Activated T-helper 1 cell treated with anti-CD3 and anti-CD28 coated beads, Interleukin-2, amount 50 U/mL, for 16 hours (primary cell): ENCODE measurements at regions not wholly inside any gene's neighbourhood (a gene's known extent, or its start where the extent isn't known, plus 50 kb on each side); places are given as distances from the start of the nearest gene placed in this dataset.

Experiments used
- DNase-seq, 2 donors: peaks; one replicate each; pipeline ENCODE4 v3.0.0-alpha.2; 2020; ENCODE audit warnings: low read depth in 1 of 2, low spot score in 1 of 2

DNA sequence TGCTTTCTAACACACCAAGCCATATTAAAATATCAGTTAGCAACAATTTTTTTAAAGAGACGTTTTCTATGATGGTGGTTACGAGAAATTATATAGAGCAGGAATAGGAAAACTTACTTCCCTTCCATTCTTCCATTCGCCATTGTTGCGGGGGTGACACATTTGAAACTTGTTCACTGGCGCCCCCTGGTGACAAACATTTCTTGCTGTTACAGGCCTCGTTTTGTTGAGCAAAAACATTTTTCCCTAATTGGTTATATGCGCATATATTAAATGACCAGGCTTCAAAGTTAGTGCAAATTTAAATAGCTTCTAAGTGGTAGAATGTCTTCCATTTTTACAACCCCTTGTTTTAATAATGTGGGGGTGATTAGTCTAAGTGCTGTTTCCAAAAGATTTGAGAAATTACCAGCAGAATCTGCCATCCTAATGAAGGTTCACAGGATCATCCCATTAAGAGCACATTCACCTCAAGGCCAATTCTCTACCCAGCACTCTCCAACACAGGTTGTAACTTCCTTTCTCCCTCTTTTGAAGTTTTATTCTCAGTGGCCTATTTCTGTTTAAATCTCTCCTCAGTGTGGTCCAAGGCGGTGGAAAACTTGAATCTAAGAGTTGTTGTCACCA is 1124.7 kb downstream of the FLRT2 start:
- no peak for DNase-seq

DNA sequence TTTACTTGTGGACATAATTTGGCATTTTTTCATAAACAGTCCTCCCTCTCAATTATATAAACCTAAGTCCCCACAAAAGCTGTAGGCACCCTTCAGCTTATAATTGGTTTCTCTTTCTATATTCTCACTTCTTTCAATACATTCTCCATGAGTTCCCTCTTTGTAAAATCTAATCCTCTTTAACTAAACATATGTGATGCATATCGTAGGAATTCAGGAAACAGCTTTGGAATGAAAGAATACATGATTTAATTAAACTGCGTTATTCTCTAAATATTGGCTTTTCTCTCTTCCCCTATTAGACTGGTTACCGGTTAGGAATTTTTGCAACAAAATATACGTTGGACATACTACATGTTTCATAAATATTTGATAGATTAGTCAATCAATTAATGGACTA is 1122.6 kb downstream of the FLRT2 start:
- no peak for DNase-seq

DNA sequence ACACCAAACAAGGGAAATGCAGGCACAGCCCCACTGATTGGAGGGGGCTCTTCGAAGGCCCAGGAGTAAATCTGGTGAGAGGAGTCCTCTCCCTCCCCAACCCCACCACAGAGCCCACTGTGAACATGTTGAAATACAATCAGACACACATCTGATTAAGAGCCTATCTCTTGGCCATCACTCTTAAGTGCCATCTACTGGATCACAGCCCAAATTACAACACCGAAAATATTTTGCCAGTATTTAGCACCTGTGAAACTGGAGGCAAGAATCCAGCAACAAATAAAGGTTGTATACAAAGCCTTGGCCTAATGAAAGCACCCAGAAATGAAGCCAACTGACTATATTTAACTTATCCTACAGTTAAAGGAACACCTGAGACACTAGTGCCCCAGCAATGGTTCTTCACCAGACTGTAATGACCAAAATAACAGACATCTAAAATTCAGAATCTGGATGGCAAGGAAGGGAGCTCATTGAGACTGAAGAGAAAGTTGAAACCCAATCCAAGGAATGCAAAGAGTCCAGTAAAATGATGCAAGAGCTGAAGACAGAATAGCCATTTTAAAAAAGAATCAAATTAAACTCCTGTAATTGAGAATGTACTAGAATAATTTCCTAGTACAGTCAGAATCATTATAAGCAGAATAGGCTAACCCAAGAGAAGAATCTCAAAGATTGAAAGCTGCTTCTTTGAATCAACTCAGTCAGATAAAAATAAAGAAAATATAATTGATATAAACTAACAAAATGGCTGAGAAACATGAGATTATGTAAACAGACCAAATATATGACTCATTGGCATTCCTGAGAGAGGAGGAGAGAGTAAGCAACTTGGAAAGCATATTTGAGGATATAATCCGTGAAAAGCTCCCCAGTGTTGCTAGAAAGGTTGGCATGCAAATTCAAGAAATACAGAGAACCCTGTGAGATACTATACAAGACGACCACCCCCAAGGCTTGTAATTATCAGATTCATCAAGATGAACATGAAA is 1117.0 kb downstream of the FLRT2 start:
- DNase-seq, result no peak

DNA sequence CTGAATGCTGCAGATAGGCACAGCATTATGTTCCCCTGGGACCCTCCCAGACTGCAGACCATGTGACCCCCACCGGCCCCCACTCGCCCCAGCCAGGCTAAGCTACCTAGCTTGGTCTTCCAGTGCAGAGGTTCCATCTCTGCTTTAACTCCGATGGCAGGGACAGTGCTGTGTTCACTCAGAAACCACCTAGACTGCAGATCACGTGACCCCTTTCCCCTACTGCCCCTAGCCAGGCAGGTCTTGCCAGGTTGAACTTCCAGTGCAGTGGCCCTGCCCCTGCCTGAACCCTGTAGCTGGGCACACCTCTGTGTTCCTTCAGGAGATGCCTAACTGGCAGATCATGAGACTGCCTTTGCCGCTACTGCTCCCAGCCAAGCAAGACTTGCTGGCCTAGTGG is 1116.2 kb downstream of the FLRT2 start:
- no peak for DNase-seq

DNA sequence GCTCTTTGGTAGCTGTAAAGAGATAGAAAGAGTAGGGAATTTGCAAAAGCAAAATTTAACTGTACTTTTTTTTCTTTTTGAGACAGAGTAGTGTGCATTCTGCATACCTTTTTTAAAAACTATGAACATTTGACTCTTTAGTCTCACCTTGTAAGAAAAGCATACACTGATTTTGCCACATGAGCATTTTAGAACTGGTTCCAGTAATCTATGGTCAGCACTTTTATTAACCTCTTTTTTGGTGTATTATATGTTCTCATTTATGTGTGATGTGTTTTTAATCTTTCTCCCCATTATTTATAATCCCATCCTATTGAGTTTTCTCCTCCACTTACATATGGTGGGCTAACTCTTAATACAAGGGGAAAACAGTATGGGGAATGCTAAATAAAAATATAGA is 1111.4 kb downstream of the FLRT2 start:
- no peak for DNase-seq

DNA sequence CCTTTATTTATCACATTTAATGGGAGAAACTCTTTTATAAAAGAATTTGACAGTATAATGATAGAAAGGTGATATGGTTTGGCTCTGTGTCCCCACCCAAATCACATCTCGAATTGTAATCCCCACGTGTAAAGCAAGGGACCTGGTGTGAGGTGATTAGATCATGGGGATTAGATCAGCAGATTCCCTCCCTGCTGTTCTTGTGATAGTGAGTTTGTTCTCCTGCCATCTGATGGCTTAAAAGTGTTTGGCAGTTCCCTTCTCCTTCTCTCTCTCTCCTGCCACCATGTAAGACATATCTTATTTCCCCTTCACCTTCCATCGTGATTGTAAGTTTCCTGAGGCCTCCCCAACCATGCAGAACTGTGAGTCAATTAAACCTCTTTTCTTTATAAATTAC is 1110.3 kb downstream of the FLRT2 start:
- DNase-seq, result no peak

DNA sequence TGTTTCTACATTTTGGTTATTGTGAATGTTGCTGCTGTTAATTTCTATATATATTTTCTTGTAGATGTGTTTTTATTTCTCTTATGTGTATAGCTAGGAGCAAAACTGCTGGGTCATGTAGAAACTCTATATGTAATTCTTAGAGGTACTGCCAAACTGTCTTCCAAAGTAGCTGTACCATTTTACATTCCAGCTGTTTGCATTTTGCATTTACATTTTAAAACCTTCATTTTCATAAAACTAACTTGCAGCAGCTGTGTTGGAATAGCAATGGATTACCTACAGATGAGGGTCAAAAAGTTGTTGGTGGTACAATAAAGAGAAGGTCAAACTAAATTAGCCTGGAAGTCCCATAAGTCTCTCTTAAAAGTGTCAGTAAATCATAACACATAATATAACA is 1109.7 kb downstream of the FLRT2 start:
- DNase-seq, result no peak

DNA sequence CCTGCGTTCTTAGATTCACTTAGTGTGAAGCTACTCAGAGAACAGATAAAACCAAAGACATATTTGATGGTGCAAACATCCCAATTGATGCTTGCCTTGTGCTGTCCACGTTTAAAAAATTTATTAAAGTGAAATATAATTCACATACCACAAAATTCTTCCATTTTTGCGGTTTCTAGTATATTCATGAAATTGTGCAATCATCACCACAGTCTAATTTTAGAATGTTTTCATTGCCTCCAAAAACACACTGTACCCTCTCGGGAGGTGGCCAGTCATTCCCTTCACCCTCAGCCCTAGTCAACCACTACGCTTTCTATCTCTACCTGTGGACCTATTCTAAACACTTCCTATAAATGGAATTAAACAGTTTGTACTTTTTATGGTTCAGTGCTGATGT is 1109.2 kb downstream of the FLRT2 start:
- no peak for DNase-seq

DNA sequence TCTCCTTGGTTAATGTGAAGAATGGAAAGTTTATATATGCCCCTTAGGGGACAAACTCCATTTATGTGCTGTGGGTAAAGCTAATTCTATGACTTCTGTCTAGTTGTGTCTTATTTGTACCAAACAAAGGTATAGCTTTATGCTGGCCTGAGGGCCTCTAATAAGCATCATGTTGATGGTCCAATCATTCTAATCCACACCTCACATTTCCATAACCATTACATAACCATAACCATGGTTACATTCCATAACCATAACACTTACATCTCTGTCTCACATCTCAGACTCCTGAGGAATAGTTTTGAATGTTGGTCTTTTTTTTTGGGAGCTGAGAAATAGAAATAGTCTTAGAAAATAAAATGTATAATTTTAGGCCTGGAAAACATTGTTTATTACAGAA is 1097.1 kb downstream of the FLRT2 start:
- no peak for DNase-seq

DNA sequence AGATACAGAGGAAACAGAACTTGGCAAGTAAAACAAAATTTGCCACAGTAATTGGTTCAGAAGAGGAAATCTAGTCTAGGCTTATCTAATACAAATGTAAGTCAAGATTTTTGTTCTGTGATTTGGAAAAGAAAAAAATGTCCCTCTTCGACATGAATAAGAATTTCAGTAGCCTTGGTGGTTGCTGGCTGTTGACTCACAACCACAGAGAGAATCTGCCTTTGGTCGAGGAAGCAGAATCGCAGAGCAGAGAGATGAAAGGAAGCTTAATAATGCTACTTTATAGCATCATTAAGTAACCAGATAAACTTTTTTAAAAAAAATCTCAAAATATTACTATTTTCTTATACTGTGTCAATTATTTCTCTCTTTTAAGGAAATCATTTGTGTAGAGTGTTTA is 1096.6 kb downstream of the FLRT2 start:
- DNase-seq, result no peak

DNA sequence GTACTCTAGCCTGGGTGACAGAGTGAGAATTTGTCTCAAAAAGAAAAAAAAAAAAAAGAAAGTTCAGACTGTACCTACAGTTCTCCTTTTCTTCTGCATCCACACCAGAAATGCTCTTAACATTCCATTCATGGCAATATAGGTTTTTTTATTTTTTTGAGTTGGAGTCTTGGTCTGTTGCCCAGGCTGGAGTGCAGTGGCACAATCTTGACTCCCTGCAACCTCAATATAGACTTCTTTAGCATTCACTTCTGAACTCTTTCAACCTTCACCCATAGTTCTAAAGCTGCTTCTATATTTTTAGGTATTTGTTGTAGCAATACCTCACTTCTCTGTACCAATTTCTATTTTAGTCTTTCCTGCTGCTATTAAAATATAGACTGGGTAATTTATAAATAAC is 1095.7 kb downstream of the FLRT2 start:
- no peak for DNase-seq

DNA sequence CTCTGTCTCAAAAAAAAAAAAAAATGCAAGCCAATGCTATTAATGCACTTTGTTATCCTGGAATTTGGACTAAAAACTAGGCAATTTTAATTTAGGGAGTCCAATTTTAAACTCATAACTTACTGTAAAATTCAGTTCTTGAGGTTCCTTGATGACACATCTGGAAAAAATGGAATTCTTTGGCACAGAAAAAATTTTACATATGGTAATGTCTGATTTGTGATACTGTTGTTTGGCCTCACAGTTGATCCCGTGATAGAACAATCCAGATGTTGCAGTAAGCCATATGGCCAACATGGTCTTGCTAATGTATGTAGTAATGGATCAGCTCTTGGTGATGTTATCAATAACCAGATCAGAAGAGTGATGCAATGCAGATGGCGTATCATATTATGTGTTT is 1089.8 kb downstream of the FLRT2 start:
- DNase-seq, result no peak

DNA sequence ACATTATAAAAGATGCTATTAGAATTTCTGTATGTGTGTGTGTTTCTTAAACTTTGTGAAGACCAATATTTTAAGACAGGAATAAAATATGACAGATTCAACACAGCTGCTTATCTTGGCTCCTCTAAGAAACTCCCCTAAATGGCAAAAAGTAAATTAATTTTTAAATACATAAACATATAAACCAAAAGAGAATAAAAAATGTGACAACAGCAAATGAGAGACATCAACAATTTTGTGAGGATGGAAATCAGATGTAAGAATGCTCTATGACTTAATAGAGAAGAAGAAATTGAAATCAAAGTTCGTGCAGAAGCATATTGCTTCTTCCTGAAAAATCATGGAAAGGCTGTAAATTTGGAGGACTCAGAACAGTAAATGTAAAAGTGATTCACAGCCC is 1083.8 kb downstream of the FLRT2 start:
- no peak for DNase-seq

DNA sequence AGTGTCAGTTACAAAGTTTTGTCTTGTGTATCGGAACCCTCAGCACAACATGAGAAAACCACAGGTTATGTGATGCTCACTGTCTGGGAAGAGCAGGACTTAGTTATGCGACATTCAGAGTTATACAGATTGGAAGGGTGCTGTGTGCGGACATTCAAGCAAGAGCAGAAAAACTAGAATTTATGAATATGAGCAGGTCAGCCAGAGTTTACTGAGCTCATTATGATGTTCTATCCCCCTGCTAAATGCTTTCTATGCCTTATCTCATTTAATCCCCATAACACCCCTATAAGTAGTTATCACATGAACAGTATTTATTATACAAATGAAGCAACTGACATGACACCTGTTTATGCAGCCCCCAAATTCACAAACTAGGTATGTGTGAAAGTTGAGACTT is 1083.2 kb downstream of the FLRT2 start:
- DNase-seq, result no peak

DNA sequence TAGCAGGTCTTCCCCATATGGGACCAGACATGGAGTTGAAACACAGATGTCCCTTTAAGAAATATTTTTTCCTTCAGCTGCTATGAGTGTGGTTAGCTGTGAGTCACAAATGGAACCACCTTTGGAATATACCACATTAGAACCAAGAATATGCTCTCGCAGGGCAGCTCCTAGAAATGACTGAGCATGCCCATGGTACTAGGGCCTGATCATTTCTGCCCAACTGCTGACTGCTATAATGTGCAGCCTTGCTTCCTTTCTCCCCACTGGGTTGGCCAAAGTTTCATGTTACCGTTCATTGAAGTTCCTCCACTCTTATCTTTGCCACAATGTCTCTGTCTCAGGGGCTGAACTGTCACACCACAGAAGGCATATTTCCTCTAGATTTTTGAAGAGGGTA is 1074.6 kb downstream of the FLRT2 start:
- DNase-seq, result no peak

DNA sequence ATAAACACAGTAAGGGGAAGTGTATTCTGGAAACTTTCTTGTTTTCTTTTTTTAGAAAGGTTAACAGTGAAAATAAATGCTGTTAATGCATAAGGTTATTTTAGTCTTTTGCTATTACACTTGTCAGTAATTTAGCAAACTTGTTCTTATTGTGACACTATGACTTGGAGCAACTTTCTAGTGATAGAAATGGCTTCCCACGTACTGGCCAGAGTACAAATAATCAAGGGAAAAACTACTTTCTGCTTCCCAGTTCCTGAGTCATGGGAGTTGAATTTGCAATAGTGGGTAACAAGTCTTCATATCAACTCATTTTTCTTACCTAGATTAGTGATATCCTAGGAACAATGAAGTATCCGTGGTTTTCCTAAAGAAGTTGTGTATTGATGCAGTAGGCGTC is 1072.3 kb downstream of the FLRT2 start:
- DNase-seq, result no peak

DNA sequence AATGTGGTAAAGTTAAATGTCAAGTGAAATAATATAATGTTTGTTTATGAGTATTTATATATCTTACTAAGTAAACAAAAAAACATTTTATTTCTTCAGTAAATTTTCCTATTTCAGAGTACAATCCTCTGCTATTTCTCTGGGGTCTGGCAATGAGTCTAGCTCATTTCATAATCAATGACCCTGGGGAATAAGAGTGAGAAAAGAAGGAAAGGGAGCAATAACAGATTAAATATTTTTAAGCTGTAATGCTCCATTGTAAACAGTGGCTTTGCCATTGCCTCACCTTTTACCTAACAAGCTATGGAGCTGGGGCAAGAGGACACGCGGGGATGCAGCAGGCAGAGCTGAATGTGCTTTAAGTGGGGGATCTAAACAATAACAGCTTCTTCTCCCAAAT is 1071.9 kb downstream of the FLRT2 start:
- DNase-seq, result no peak

DNA sequence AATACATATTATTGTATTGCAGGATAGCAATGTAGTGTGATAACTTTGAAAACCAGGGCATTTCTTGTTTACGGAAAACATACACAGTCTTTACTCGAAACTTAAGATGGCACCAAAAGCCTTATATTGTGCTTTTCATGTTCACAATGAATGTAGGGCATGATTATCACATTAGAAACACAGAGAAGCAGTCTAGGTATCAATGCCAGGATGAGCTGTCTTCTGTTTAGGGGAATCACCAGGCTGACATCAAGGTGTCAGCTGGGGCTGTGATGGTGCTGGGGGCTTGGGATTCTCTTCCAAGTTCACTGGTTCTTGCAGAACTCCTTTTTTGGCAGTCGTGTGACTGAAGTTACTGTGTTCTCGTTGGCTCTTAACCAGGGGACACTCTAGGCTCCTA is 1067.3 kb downstream of the FLRT2 start:
- DNase-seq, result no peak

DNA sequence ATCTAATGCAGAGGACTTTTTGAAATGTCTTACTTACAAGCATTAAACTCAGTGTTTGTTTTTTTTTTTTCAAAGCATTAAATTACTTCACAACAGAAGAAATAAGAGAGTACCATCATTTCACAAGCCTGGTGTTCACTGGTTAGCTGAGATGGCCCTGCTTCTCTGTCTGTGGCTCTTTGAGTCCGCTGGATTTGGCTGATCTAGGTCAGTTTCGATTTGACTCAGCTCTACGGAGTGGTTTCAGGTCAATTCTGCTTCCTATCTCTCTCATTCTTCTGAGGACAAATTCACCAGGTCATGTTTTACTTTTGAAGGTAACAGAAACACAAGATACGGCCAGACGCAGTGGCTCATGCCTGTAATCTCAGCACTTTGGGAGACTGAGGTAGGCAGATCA is 1066.1 kb downstream of the FLRT2 start:
- DNase-seq, result no peak

DNA sequence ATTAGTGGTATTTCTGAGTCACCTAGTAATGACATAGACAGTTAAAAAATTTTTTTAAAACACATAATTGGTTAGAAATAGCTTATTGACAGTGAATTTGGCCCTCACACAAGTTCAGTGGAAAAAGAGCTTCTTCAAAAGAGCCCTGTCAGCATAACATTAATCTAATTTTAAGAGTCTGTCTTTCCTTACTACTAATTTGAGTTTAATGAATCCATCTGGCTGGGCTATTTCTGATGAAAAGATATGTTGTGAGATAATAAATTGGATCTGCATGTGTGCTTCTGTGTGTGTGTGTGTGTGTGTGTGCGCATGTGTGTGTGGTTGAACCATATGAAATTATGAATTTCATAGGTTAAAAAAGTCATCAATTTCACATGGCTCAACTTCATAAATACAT is 1045.2 kb downstream of the FLRT2 start:
- DNase-seq, result no peak

DNA sequence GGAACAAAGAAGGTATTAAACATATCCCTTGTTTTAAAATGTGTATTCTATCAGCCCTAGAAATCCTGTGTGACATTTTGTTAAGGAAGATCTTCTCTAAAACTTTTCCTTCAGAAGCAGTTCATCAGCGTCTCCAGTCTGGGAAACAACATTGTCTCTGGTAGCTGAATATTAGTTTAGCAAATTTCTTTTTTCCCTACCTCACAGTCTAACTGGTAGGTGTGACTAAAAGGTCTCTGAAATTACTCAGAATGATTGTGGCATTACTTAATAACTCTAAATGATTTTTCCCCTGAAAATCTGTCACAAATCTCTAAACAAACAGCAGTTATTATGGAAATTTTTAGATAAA is 1044.8 kb downstream of the FLRT2 start:
- no peak for DNase-seq

DNA sequence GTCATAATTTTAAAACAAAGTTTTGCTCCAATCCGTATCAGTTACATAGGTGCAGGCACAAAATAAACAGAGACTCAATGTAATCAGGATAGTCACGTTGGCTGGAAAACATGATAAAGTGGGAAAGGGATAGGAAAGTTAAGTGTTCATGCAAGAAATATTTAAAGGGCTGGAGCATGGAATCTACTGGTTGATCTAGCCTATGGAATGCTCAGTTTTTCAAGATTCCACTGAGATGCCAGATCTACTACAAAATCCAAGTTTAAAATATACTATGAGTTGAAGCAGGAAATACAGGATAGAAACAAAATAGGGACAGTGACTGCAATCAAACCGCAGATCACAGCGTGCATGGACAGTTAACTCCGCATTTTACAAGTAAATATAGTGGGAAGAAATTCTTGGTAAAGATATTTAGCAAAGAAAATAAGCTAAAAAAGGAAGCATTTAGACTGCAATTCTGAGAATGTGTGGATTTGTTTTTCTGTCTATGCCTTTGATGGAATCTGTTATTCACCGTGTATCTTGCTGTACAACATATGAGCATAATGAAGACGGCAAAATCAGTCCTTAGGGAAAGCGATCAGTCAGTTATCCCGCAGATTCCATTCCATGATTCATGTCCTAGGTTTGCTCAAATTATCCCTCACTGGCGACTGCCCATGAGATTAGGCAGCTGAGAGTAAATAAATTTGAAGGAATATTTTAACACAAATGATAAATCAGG is 1044.3 kb downstream of the FLRT2 start:
- no peak for DNase-seq
